ENCODE measurements at regions not wholly inside any gene's neighbourhood (a gene's known extent, or its start where the extent isn't known, plus 50 kb on each side); places are given as distances from the start of the nearest gene placed in this dataset.

DNA sequence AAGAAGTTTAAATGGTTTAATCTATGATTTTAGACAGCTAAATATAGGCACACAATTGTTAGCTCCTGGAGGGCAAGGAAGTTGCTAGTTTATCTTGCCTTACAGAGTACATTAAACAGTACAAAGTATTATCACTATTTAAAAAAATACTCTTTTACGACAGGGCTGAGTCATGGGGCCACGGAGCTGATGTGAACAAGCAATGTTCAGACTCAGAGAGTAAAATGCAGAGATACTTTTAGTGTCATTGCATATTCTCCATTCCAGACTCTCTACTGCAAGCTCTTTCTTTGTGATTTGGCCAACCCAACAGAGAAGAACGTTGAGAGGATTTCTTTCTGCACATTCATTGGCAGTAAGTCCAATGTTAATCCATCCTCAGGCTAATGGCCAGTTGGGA, 352.4 kb downstream of the SPRY2 start:
- ATAC-seq: no peak
- no peak overlapping the region for H3K9ac ChIP-seq (ENCODE audit: low read length)
- no peak overlapping the region for H3K27ac ChIP-seq (ENCODE audit: low read depth, low read length)
- TF ChIP-seq ELF1 (IDR thresholded peaks at IDR 0.05; ENCODE audit: borderline replicate concordance, low read depth) (no peak), YY1 (IDR thresholded peaks at IDR 0.05; ENCODE audit: extremely low read depth, insufficient replicate concordance, low read depth, low read length) (no peak), TCF7L2 (IDR thresholded peaks at IDR 0.05; ENCODE audit: borderline replicate concordance, extremely low read depth, insufficient read depth, insufficient read length) (no peak), EZH2phosphoT487 (IDR thresholded peaks at IDR 0.05; ENCODE audit: borderline replicate concordance) (no peak), EGR1 (IDR thresholded peaks at IDR 0.05; ENCODE audit: low read depth) (no peak), CBX3 (IDR thresholded peaks at IDR 0.05; ENCODE audit: low read depth) (no peak), CEBPB (IDR thresholded peaks at IDR 0.05; ENCODE audit: low read depth) (no peak), ZFX (IDR thresholded peaks at IDR 0.05) (no peak), SRF (IDR thresholded peaks at IDR 0.05; ENCODE audit: low read depth) (no peak), FOSL1 (IDR thresholded peaks at IDR 0.05; ENCODE audit: low read depth) (no peak), ZNF274 (IDR thresholded peaks at IDR 0.05; ENCODE audit: low read depth, low read length) (no peak), POLR2A (IDR thresholded peaks at IDR 0.05; ENCODE audit: borderline replicate concordance, extremely low read depth, insufficient read depth, insufficient read length) (no peak), RAD21 (IDR thresholded peaks at IDR 0.05; ENCODE audit: low read depth) (no peak), SP1 (IDR thresholded peaks at IDR 0.05; ENCODE audit: low read depth) (no peak)
- TF ChIP-seq, protein P1, sequence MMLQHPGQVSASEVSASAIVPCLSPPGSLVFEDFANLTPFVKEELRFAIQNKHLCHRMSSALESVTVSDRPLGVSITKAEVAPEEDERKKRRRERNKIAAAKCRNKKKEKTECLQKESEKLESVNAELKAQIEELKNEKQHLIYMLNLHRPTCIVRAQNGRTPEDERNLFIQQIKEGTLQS (IDR thresholded peaks at IDR 0.05): no peak
- TF ChIP-seq, protein P2, sequence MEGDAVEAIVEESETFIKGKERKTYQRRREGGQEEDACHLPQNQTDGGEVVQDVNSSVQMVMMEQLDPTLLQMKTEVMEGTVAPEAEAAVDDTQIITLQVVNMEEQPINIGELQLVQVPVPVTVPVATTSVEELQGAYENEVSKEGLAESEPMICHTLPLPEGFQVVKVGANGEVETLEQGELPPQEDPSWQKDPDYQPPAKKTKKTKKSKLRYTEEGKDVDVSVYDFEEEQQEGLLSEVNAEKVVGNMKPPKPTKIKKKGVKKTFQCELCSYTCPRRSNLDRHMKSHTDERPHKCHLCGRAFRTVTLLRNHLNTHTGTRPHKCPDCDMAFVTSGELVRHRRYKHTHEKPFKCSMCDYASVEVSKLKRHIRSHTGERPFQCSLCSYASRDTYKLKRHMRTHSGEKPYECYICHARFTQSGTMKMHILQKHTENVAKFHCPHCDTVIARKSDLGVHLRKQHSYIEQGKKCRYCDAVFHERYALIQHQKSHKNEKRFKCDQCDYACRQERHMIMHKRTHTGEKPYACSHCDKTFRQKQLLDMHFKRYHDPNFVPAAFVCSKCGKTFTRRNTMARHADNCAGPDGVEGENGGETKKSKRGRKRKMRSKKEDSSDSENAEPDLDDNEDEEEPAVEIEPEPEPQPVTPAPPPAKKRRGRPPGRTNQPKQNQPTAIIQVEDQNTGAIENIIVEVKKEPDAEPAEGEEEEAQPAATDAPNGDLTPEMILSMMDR (IDR thresholded peaks at IDR 0.05 in 2 of 3, conservative IDR thresholded peaks at IDR 0.05 in 1 of 3; ENCODE audit: borderline replicate concordance in 1 of 3, insufficient read depth in 1 of 3, low read depth in 2 of 3, low read length in 2 of 3): no peak
- TF ChIP-seq, protein P3, sequence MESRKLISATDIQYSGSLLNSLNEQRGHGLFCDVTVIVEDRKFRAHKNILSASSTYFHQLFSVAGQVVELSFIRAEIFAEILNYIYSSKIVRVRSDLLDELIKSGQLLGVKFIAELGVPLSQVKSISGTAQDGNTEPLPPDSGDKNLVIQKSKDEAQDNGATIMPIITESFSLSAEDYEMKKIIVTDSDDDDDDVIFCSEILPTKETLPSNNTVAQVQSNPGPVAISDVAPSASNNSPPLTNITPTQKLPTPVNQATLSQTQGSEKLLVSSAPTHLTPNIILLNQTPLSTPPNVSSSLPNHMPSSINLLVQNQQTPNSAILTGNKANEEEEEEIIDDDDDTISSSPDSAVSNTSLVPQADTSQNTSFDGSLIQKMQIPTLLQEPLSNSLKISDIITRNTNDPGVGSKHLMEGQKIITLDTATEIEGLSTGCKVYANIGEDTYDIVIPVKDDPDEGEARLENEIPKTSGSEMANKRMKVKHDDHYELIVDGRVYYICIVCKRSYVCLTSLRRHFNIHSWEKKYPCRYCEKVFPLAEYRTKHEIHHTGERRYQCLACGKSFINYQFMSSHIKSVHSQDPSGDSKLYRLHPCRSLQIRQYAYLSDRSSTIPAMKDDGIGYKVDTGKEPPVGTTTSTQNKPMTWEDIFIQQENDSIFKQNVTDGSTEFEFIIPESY (IDR thresholded peaks at IDR 0.05; ENCODE audit: extremely low read depth, insufficient replicate concordance, low read length): no peak
- H3K4me2 ChIP-seq (ENCODE audit: low read length): no peak overlapping the region
- no peaks in the 10 kb centered on the region for H3K9me2 ChIP-seq (ENCODE audit: insufficient read depth)
- no peak overlapping the region for H3K4me3 ChIP-seq (replicated peaks in 1 of 2; ENCODE audit: low read depth in 1 of 2, low read length in 2 of 2)
- no peaks in the 10 kb centered on the region for H3K36me3 ChIP-seq (ENCODE audit: control insufficient read depth in 1 of 2, insufficient read depth in 2 of 2, low read length in 2 of 2)
- H4K20me1 ChIP-seq (ENCODE audit: insufficient read depth): no peaks in the 10 kb centered on the region
- ChIA-PET RAD21 (ENCODE audit: low non-redundant PET in 1 of 2, low total read pairs in 2 of 2, uncharacterized antibody in 2 of 2, unreplicated experiment in 2 of 2) (no interaction called here), POLR2A (no interaction called here), CTCF (no interaction called here)
- no TSS peak for BruUV-seq (replicated peaks)
- intact Hi-C loops (cut with micrococcal nuclease): no loop called here
- H3K79me2 ChIP-seq (ENCODE audit: insufficient read depth, low read length): no peaks in the 10 kb centered on the region
- no peak for DNase-seq (ENCODE audit: low read depth, low spot score)
- no peaks in the 10 kb centered on the region for H3K27me3 ChIP-seq (ENCODE audit: insufficient read depth, low read length)
- H3K9me3 ChIP-seq (ENCODE audit: control insufficient read depth in 1 of 2, insufficient read depth in 1 of 2, low read depth in 1 of 2, low read length in 2 of 2): no peaks in the 10 kb centered on the region
- peaks cover 0 to 13% of the 10 kb centered on the region in 2 experiments; a peak in 1 of 4 replicates for H3K4me1 ChIP-seq (ENCODE audit: control insufficient read depth in 1 of 2, insufficient read depth in 2 of 2, low read length in 2 of 2)
- no peak overlapping the region for H2AFZ ChIP-seq (ENCODE audit: low read depth, low read length, poor library complexity, severe bottlenecking)
